Caco-2 (cell line): ENCODE measurements at regions not wholly inside any gene's neighbourhood (a gene's known extent, or its start where the extent isn't known, plus 50 kb on each side); places are given as distances from the start of the nearest gene placed in this dataset.

Experiments
- BruUV-seq: library from RNA; stranded (reverse); fragments of 400-500 nt; replicated peaks from 2 replicates; lab custom pipeline; 2021; lab: Mats Ljungman, UMichigan
- CTCF ChIA-PET: fragments of 300-600 bp; sonication (Branson Sonifier 250); formaldehyde crosslinking; loops from one replicate; lab custom pipeline; 2022; ENCODE audit warnings: antibody characterized with exemption; lab: Charles Lee
- POLR2A ChIA-PET: fragments of 300-600 bp; sonication (Branson Sonifier 250); formaldehyde crosslinking; loops from one replicate; lab custom pipeline; 2022; ENCODE audit warnings: antibody characterized with exemption; lab: Charles Lee
- DNase-seq, 2 experiments: peaks; one replicate each; pipeline versions ENCODE4 v3.0.0 to v3.0.0-alpha.2; 2020 to 2022
- H3K27me3 ChIP-seq: replicated peaks from 2 replicates; pipeline ENCODE4 v1.6.0; 2011; ENCODE audit warnings: low read length; ENCODE audit not compliant: control insufficient read depth, insufficient read depth
- H3K36me3 ChIP-seq: 2 replicates; pipeline ENCODE4 v1.5.1; 2011; ENCODE audit warnings: low read length; ENCODE audit not compliant: control insufficient read depth, insufficient read depth
- H3K4me1 ChIP-seq: fragments of 250-450 bp; sonication (Bioruptor Pico); 2 replicates; pipeline ENCODE4 v1.5.1; 2020; ENCODE audit warnings: mild to moderate bottlenecking
- H3K4me3 ChIP-seq: 2 replicates; pipeline ENCODE4 v1.5.1; 2011; ENCODE audit warnings: low read depth, mild to moderate bottlenecking, control low read depth, low read length
- H3K9me3 ChIP-seq: fragments of 250-450 bp; sonication (Bioruptor Pico); 2 replicates; pipeline ENCODE4 v1.5.1; 2020; ENCODE audit warnings: mild to moderate bottlenecking, moderate library complexity
- H3K27ac Mint-ChIP-seq: one replicate; pipeline ENCODE4 v1.8.0; 2022; ENCODE audit warnings: mixed read lengths; ENCODE audit not compliant: unreplicated experiment
- H3K27me3 Mint-ChIP-seq: one replicate; pipeline ENCODE4 v1.8.0; 2022; ENCODE audit warnings: mixed read lengths; ENCODE audit not compliant: insufficient read depth, unreplicated experiment
- H3K36me3 Mint-ChIP-seq: one replicate; pipeline ENCODE4 v1.8.0; 2022; ENCODE audit warnings: mild to moderate bottlenecking, mixed read lengths; ENCODE audit not compliant: insufficient read depth, unreplicated experiment
- H3K4me1 Mint-ChIP-seq: one replicate; pipeline ENCODE4 v1.8.0; 2022; ENCODE audit warnings: low read depth, mixed read lengths; ENCODE audit not compliant: unreplicated experiment
- H3K4me3 Mint-ChIP-seq: one replicate; pipeline ENCODE4 v1.8.0; 2022; ENCODE audit warnings: mild to moderate bottlenecking, moderate library complexity, mixed read lengths; ENCODE audit not compliant: unreplicated experiment
- H3K9me3 Mint-ChIP-seq: one replicate; pipeline ENCODE4 v1.8.0; 2022; ENCODE audit warnings: mixed read lengths; ENCODE audit not compliant: unreplicated experiment
- CTCF ChIP-seq, 2 experiments: fragments of 200-600 bp in 1 of 2; IDR thresholded peaks; 1 replicate in 1 of 2; 2 replicates in 1 of 2; pipeline versions ENCODE4 v1.5.1 to v1.8.0; 2011 to 2022; ENCODE audit warnings: antibody characterized with exemption in 1 of 2, control low read depth in 1 of 2, inconsistent platforms in 1 of 2, low read depth in 1 of 2, low read length in 1 of 2, mild to moderate bottlenecking in 1 of 2, moderate library complexity in 1 of 2; ENCODE audit not compliant: insufficient read depth in 1 of 2, severe bottlenecking in 1 of 2, unreplicated experiment in 1 of 2
- intact Hi-C: fragments of 100-400 bp; cut with micrococcal nuclease; formaldehyde crosslinking; loops from one replicate; pipeline ENCODE4 v1.10.0; 2022; ENCODE audit not compliant: unreplicated experiment

GRCh38 chr6:43907789-43908472 is 137.9 kb downstream of the VEGFA start:
- no peaks in the 10 kb centered on the region for H3K27me3 Mint-ChIP-seq
- ChIA-PET POLR2A (no interaction called here), CTCF (interaction anchor here (0.5 to 2.8 kb wide), 4 partner anchors 18 to 191 kb away, joined by 3 to 16 read pairs (median 4); no protein-coding TSS in a partner anchor)
- H3K9me3 ChIP-seq, result no peaks in the 10 kb centered on the region
- H3K36me3 ChIP-seq, result no peaks in the 10 kb centered on the region
- H3K27ac Mint-ChIP-seq, result no peak overlapping the region
- no peak for TF ChIP-seq CTCF (IDR thresholded peaks at IDR 0.05; ENCODE audit: insufficient read depth in 1 of 2, low read depth in 1 of 2, low read length in 1 of 2, severe bottlenecking in 1 of 2, unreplicated experiment in 1 of 2)
- DNase-seq, result no peak
- no peaks in the 10 kb centered on the region for H3K9me3 Mint-ChIP-seq
- H3K36me3 Mint-ChIP-seq, result peaks cover 7% of the 10 kb centered on the region
- no peak overlapping the region for H3K4me3 ChIP-seq
- intact Hi-C loops, result no loop called here
- no peak overlapping the region for H3K4me3 Mint-ChIP-seq
- H3K4me1 Mint-ChIP-seq, result peaks cover 22% of the 10 kb centered on the region
- BruUV-seq, result no TSS peak
- H3K27me3 ChIP-seq, result no peaks in the 10 kb centered on the region
- peaks cover 29% of the 10 kb centered on the region for H3K4me1 ChIP-seq

GRCh38 chr6:43907312-43907711 is 137.3 kb downstream of the VEGFA start:
- no peak for TF ChIP-seq CTCF (IDR thresholded peaks at IDR 0.05; ENCODE audit: insufficient read depth in 1 of 2, low read depth in 1 of 2, low read length in 1 of 2, severe bottlenecking in 1 of 2, unreplicated experiment in 1 of 2)
- Mint-ChIP-seq H3K9me3 (no peaks in the 10 kb centered on the region), H3K4me3 (no peak overlapping the region), H3K4me1 (peaks cover 16% of the 10 kb centered on the region), H3K27me3 (no peaks in the 10 kb centered on the region), H3K27ac (no peak overlapping the region), H3K36me3 (peaks cover 7% of the 10 kb centered on the region)
- Histone ChIP-seq H3K9me3 (no peaks in the 10 kb centered on the region), H3K4me1 (peaks cover 23% of the 10 kb centered on the region), H3K4me3 (no peak overlapping the region), H3K27me3 (no peaks in the 10 kb centered on the region), H3K36me3 (no peaks in the 10 kb centered on the region)
- intact Hi-C loops, result no loop called here
- ChIA-PET CTCF (interaction anchor here (0.5 to 2.8 kb wide), 3 partner anchors 19 to 191 kb away, joined by 3 to 16 read pairs (median 4); no protein-coding TSS in a partner anchor), POLR2A (interaction anchor here (0.6 kb wide), 1 partner anchor 103 kb away, joined by 4 read pairs; no protein-coding TSS in a partner anchor)
- BruUV-seq, result no TSS peak
- no peak for DNase-seq

GRCh38 chr6:43904311-43905123 is 134.5 kb downstream of the VEGFA start:
- POLR2A ChIA-PET, result no interaction called here
- Histone ChIP-seq H3K9me3 (no peaks in the 10 kb centered on the region), H3K27me3 (no peaks in the 10 kb centered on the region), H3K4me3 (no peak overlapping the region), H3K4me1 (no peaks in the 10 kb centered on the region), H3K36me3 (no peaks in the 10 kb centered on the region)
- H3K4me3 Mint-ChIP-seq, result no peak overlapping the region
- no TSS peak for BruUV-seq
- DNase-seq, result no peak
- peaks cover 16% of the 10 kb centered on the region for H3K4me1 Mint-ChIP-seq
- intact Hi-C loops, result no loop called here
- H3K36me3 Mint-ChIP-seq, result no peaks in the 10 kb centered on the region
- no peak for TF ChIP-seq CTCF (IDR thresholded peaks at IDR 0.05; ENCODE audit: insufficient read depth in 1 of 2, low read depth in 1 of 2, low read length in 1 of 2, severe bottlenecking in 1 of 2, unreplicated experiment in 1 of 2)
- H3K9me3 Mint-ChIP-seq, result no peaks in the 10 kb centered on the region
- H3K27me3 Mint-ChIP-seq, result no peaks in the 10 kb centered on the region
- H3K27ac Mint-ChIP-seq, result no peak overlapping the region
- CTCF ChIA-PET, result interaction anchor here (1.2 kb wide), 1 partner anchor 22 kb away, joined by 4 read pairs; no protein-coding TSS in a partner anchor
